Neural progenitor cell (in vitro differentiated cells): ENCODE measurements at regions not wholly inside any gene's neighbourhood (a gene's known extent, or its start where the extent isn't known, plus 50 kb on each side); places are given as distances from the start of the nearest gene placed in this dataset.

Source experiments
- EZH2 ChIP-seq: fragments of 200-600 bp; sonication (generic); IDR thresholded peaks from 2 replicates; pipeline ENCODE4 v1.6.1; 2017; ENCODE audit warnings: antibody characterized with exemption, mild to moderate bottlenecking, moderate library complexity
- EZH2phosphoT487 ChIP-seq: fragments of 200-600 bp; sonication (generic); IDR thresholded peaks from 2 replicates; pipeline ENCODE4 v1.6.1; 2017; ENCODE audit warnings: antibody characterized with exemption
- TF ChIP-seq, protein P1 (sequence below): fragments of 200-600 bp; sonication (generic); IDR thresholded peaks from 2 replicates; pipeline ENCODE4 v1.5.1; 2017; ENCODE audit warnings: antibody characterized with exemption, mild to moderate bottlenecking

GRCh38 chr3:170689296-170689829 lies 103.5 kb upstream of the SLC7A14 start:
- no peak for TF ChIP-seq EZH2
- TF ChIP-seq, protein P1, sequence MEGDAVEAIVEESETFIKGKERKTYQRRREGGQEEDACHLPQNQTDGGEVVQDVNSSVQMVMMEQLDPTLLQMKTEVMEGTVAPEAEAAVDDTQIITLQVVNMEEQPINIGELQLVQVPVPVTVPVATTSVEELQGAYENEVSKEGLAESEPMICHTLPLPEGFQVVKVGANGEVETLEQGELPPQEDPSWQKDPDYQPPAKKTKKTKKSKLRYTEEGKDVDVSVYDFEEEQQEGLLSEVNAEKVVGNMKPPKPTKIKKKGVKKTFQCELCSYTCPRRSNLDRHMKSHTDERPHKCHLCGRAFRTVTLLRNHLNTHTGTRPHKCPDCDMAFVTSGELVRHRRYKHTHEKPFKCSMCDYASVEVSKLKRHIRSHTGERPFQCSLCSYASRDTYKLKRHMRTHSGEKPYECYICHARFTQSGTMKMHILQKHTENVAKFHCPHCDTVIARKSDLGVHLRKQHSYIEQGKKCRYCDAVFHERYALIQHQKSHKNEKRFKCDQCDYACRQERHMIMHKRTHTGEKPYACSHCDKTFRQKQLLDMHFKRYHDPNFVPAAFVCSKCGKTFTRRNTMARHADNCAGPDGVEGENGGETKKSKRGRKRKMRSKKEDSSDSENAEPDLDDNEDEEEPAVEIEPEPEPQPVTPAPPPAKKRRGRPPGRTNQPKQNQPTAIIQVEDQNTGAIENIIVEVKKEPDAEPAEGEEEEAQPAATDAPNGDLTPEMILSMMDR: no peak
- TF ChIP-seq EZH2phosphoT487: no peak
